A204.1 (cell line): ENCODE measurements at regions not wholly inside any gene's neighbourhood (a gene's known extent, or its start where the extent isn't known, plus 50 kb on each side); places are given as distances from the start of the nearest gene placed in this dataset.

ENCODE experiments used
- FAIRE-seq: peaks from 2 replicates; lab custom pipeline; 2012; peaks lifted over from hg19 to GRCh38; lab: Jason Lieb, UNC

DNA sequence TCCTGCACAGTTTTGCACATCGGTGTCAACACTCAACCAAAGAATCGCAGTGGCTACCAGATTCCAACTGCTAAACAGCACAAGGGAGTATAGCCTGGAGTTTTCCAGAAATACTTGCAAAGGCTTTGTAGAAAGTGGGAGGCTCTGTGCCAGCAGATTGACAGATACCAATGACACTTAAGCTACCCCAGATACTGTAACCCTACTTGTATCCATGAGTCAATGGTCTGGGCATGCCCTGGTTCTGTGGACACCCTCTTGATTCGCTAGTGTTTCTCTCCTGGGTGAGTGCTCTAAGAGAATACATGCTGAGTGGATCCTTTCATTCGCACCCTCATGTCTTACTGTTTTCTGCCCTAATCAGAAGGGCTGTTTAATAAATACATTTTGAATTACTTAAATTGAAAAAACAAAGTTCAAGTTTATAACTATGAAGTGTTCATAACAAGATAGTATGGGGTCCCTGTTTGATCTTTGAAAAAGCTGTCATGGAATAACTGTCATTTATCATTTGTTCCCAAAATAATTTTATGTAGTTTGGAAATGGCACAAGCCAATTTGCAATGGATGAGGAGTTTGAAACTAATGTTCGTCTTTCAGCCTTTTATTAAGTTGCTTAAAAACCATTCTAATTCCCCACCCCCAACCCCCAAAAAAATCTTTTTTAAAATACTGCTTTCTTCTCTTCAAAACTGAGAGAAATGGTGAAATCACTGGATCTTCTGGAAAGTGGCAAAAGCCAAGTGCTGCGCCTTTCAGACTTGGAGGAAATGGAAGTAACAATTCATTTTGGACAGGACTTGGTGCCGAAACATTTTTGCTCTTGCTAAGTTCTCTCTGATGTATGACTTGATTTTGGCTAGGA is 600.5 kb upstream of the TENM4 start:
- FAIRE-seq = no peak

- no peak for FAIRE-seq
These were observed 594.0 kb upstream of the TENM4 start for GRCh38 chr11:80034801-80035200.

GRCh38 chr11:80031014-80031600 is 590.3 kb upstream of the TENM4 start:
- FAIRE-seq = no peak

- FAIRE-seq = no peak
These were observed 588.2 kb upstream of the TENM4 start for GRCh38 chr11:80028998-80029397.

- FAIRE-seq = no peak
These were observed 583.3 kb upstream of the TENM4 start for GRCh38 chr11:80024119-80024518.

DNA sequence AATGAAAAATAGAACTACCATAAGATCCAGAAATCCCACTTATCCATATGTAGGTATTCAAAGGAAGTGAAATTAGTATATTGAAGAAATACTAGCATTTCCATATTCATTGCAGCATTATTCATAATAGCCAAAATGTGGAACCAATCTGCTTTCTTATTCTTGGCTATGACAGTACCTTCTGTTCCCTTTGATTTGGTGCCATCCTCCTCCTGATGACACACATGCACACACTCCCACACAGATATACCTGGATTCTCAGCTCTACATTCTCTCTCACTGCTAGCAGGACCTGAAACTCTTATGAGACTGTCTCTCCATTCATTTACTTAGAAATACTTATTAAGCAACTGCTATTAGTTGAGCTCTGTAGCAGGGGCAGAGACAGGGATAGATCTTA is 582.6 kb upstream of the TENM4 start:
- FAIRE-seq = no peak

GRCh38 chr11:80010536-80010935 is 569.7 kb upstream of the TENM4 start:
- FAIRE-seq = no peak

DNA sequence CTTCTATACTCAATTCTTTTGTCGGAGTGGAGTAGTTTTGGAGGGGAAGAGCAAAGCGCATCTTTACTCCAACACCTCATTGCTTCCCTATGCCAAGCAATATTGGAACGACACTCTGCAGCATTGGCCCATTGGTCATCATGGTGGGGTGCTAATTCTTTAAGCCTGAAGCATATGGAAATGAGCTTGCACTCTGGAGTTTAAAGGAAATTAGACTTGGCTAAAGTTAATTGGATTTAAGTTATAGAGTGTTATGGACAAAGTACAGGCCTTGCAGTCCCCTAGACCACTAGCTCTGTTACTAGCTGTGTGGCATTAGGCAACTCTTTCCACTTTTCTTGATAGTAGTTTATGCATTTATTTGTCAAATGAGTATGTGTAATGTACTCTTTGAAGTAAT is 568.3 kb upstream of the TENM4 start:
- no peak for FAIRE-seq

DNA sequence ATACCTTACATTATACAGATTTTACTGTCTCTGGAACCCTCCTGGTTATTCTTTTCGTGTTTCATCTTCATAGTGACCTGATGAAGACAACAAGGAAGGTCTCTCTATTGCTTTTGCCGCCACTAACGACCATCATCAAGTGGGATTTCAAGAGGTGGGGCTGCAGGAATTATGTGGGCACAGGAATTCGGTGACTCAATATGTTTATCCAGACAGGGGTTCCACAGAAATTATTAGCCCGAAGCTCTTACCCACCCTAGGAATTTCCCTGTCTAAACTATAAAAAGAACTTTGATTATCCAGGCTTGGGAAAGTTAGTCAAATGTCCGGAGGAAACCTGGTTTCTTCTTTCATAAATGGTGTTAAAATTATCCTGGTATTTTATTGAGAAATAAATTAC is 566.8 kb upstream of the TENM4 start:
- no peak for FAIRE-seq

- FAIRE-seq = no peak
These were observed 549.3 kb upstream of the TENM4 start for GRCh38 chr11:79990141-79990540.

- FAIRE-seq = no peak
These were observed 541.4 kb upstream of the TENM4 start for GRCh38 chr11:79982185-79982584.

GRCh38 chr11:79980916-79981315 is 540.1 kb upstream of the TENM4 start:
- no peak for FAIRE-seq

DNA sequence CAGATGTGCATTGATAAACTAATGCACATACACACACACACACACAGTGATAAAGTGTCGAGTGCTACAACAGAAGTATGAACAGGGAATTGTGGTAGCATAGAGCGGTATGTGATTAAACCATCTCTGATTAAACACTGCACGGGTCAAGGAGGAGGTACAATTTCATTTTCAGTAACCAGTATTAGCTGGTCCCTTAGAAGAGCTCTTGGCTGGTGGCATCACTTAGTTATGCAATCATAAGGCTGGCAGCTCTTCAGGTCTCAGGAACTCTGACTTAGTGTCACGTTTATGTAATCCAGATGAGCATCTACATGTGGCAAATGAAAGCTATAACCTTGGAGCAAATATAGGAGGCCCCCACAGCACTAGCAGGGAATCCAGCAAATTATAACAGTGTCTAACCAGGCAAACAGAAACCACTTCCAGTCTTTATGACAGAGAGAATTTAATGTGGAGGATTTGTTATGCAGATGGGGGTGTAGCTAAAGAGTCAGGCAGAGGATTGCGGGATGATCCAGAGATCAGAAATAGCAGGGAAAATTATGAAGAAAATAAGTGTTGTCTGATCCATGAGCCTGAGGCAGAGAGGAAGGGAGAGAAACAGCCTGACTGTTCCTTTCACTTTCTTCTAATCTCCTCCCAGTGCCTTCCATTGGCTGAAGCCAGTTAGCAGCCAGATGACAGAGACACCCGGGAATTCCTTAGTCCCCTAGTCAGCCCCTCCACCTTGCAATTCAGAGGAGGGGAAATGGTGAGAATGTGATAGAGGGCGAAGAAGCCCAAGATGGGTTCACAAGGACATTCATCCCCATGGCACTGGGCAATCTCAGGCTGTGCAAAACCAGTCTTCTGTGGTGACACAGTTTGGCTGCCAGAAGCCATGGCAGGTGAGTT is 533.1 kb upstream of the TENM4 start:
- no peak for FAIRE-seq

DNA sequence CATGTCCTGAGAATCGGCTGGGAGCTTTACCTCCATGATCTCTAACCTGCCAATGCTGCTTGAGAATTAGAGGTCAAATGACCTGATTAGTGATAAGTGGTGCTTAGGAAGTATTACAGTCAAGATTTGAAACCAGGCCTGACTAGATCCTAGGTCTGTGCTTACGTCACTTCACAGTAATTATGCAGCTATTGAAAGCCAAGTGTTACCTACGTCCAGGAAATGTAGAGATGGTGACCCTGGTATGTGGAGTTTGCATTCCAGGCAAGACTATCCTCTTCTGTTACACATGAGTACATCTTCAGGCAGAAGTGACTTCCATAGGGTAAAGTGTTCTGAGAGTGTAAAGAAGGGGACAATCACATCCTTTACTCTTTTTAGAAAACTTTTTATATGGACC is 530.4 kb upstream of the TENM4 start:
- FAIRE-seq = no peak

- FAIRE-seq = no peak
These were observed 525.8 kb upstream of the TENM4 start for GRCh38 chr11:79966592-79966991.

- no peak for FAIRE-seq
These were observed 523.2 kb upstream of the TENM4 start for GRCh38 chr11:79963856-79964645.

- FAIRE-seq = no peak
These were observed 519.6 kb upstream of the TENM4 start for GRCh38 chr11:79960461-79960860.

GRCh38 chr11:79959318-79959717 is 518.5 kb upstream of the TENM4 start:
- FAIRE-seq = no peak

DNA sequence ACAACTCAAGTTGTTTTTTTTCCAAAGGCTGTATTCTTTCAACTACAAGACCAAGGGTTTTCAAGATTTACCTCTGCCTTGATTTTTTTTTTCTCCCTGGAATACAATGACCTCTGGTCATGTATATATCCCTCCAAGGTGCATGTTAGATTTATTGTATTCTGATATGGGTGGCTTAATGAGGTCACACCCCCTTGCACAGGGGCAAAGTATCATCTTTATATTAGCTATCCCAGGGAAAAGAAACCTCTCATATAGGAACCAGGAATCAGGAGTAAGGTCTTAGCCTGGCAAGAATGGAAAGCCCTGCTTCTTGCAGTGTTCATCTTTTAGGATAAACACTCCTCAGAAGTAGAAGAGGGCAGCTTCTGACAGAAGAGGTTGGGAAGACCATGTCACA is 516.9 kb upstream of the TENM4 start:
- FAIRE-seq = no peak

- no peak for FAIRE-seq
These were observed 515.2 kb upstream of the TENM4 start for GRCh38 chr11:79956061-79956460.

DNA sequence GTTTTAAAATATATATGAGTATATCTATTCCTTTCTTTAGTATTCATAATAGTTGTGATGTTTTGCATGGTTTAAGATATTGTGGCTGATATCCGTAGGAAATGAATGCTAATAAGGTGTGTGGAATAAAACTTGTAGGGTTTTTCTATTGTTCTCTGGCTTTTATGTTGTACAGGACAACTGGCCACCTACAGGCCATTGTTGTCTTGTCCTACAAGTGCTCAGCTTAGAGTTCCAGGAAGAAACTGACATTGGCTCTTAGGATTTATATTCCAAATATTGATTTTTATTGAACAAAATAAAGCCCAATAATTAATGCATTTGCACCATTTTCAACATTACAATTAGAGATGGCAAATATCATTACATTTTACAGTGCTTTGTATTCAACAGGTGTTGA is 512.8 kb upstream of the TENM4 start:
- no peak for FAIRE-seq

DNA sequence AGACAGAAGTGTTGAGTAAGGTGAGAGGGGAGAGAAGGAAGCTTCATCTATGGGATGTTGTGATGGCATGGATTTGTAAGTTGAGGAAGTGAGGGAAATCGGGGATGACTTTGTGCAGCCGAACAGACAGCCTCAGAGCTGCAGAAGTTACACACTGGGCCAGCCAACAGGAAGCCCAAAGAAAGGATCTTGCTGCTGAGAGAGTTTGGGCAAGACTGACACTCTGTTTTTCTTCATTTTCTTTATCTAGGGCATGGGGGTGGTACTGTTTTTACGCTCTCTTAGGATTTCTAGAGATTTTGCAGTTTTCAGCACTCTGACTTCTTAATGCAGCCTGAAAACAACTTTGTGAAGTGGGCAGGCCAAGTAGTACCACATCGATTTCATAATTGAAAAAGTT is 509.9 kb upstream of the TENM4 start:
- no peak for FAIRE-seq
